ENCODE measurements at regions not wholly inside any gene's neighbourhood (a gene's known extent, or its start where the extent isn't known, plus 50 kb on each side); places are given as distances from the start of the nearest gene placed in this dataset.
A peak's percentile ranks its signal among the peaks of the same experiment; 100 is the strongest.

DNA sequence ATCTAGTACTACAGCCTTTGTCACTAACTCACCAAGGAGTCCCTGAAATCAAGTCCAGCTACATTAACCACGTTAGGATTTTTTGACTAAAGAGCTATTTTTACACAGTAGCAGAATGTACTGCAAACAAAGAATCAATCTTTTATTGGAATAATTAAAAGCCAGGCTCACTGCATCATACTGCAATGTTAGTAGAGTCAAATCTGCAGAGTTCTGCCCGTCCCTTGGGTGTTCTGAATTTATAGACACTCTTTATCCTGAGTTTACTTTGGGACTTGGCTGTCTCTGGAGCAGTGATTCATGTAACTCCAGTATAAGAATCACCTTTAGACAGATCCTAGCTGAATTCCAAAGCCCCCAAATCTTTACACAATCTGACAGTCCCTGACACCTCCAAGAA is 127.9 kb upstream of the THSD7B start:
- no peak for DNase-seq
- H3K4me2 ChIP-seq (ENCODE audit: low read depth, low read length, poor library complexity, severe bottlenecking), result no peak overlapping the region
- H3K27me3 ChIP-seq (ENCODE audit: low read length), result no peaks in the 10 kb centered on the region
- no peaks in the 10 kb centered on the region for H3K9me3 ChIP-seq (ENCODE audit: low read length)
- no peaks in the 10 kb centered on the region for H3K9me2 ChIP-seq (replicated peaks; ENCODE audit: insufficient read depth, low read length)
- no peak overlapping the region for H3K9ac ChIP-seq (ENCODE audit: low read length)
- no peaks in the 10 kb centered on the region for H4K20me1 ChIP-seq (ENCODE audit: insufficient read depth, low read depth, low read length)
- no peak overlapping the region for H3K27ac ChIP-seq (ENCODE audit: low read length)
- no peaks in the 10 kb centered on the region for H3K36me3 ChIP-seq (ENCODE audit: insufficient read depth, low read length)
- no peaks in the 10 kb centered on the region for H3K79me2 ChIP-seq (ENCODE audit: low read length)
- H2AFZ ChIP-seq (ENCODE audit: low read length), result no peak overlapping the region
- no peak overlapping the region for H3K4me3 ChIP-seq (ENCODE audit: low read length)
- H3K4me1 ChIP-seq (ENCODE audit: low read length), result no peaks in the 10 kb centered on the region

GRCh38 chr2:136628490-136628889 is 136.9 kb upstream of the THSD7B start:
- no peak overlapping the region for H3K27ac ChIP-seq (ENCODE audit: low read length)
- no peaks in the 10 kb centered on the region; the same call in 1 of the 2 replicates for H3K27me3 ChIP-seq (ENCODE audit: low read length)
- H3K4me1 ChIP-seq (ENCODE audit: low read length), result no peaks in the 10 kb centered on the region
- no peak overlapping the region for H2AFZ ChIP-seq (ENCODE audit: low read length)
- no peak overlapping the region for H3K9ac ChIP-seq (ENCODE audit: low read length)
- no peak for DNase-seq
- no peaks in the 10 kb centered on the region for H3K9me3 ChIP-seq (ENCODE audit: low read length)
- H3K4me2 ChIP-seq (ENCODE audit: low read depth, low read length, poor library complexity, severe bottlenecking), result no peak overlapping the region
- H4K20me1 ChIP-seq (ENCODE audit: insufficient read depth, low read depth, low read length), result no peaks in the 10 kb centered on the region
- H3K4me3 ChIP-seq (ENCODE audit: low read length), result no peak overlapping the region
- H3K9me2 ChIP-seq (replicated peaks; ENCODE audit: insufficient read depth, low read length), result no peaks in the 10 kb centered on the region
- no peaks in the 10 kb centered on the region for H3K79me2 ChIP-seq (ENCODE audit: low read length)
- H3K36me3 ChIP-seq (ENCODE audit: insufficient read depth, low read length), result no peaks in the 10 kb centered on the region

DNA sequence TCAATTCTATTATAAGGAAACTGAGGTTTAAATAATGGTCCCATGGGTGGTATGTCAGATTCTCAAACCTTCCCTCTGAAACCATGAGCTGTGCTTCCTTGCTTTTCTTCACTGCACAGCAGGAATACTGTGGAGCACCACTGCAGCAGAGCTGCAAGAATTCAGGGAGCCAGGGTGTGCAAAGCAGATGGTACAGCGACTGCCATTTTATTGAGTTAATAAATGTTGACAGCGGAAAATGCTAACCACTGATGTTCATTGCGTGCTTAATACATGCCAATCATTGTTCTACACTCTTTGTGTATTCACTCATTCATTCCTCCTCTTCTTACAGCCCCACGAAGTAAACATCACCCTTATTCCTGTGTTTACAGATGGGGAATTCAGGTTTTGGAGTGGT is 152.2 kb upstream of the THSD7B start:
- no peak overlapping the region for H2AFZ ChIP-seq (ENCODE audit: low read length)

GRCh38 chr2:136612079-136612478 is 153.3 kb upstream of the THSD7B start:
- H3K9me3 ChIP-seq (ENCODE audit: low read length), result no peaks in the 10 kb centered on the region
- H4K20me1 ChIP-seq (ENCODE audit: insufficient read depth, low read depth, low read length), result no peaks in the 10 kb centered on the region
- H3K27ac ChIP-seq (ENCODE audit: low read length), result no peak overlapping the region
- no peak overlapping the region for H3K4me2 ChIP-seq (ENCODE audit: low read depth, low read length, poor library complexity, severe bottlenecking)
- no peak overlapping the region for H3K9ac ChIP-seq (ENCODE audit: low read length)
- H3K4me1 ChIP-seq (ENCODE audit: low read length), result no peaks in the 10 kb centered on the region
- H3K4me3 ChIP-seq (ENCODE audit: low read length), result no peak overlapping the region
- no peaks in the 10 kb centered on the region for H3K79me2 ChIP-seq (ENCODE audit: low read length)
- no peak for DNase-seq
- H3K9me2 ChIP-seq (replicated peaks; ENCODE audit: insufficient read depth, low read length), result no peaks in the 10 kb centered on the region
- H3K36me3 ChIP-seq (ENCODE audit: insufficient read depth, low read length), result no peaks in the 10 kb centered on the region
- no peak overlapping the region for H2AFZ ChIP-seq (ENCODE audit: low read length)
- no peaks in the 10 kb centered on the region for H3K27me3 ChIP-seq (ENCODE audit: low read length)

More for the DNA sequence above, 152.2 kb upstream of the THSD7B start:
- no peak overlapping the region for H3K4me2 ChIP-seq (ENCODE audit: low read depth, low read length, poor library complexity, severe bottlenecking)
- no peaks in the 10 kb centered on the region for H3K36me3 ChIP-seq (ENCODE audit: insufficient read depth, low read length)
- no peak overlapping the region for H3K27ac ChIP-seq (ENCODE audit: low read length)
- no peaks in the 10 kb centered on the region for H3K9me3 ChIP-seq (ENCODE audit: low read length)
- H3K9ac ChIP-seq (ENCODE audit: low read length), result no peak overlapping the region
- H3K79me2 ChIP-seq (ENCODE audit: low read length), result no peaks in the 10 kb centered on the region
- H3K4me3 ChIP-seq (ENCODE audit: low read length), result no peak overlapping the region
- H3K27me3 ChIP-seq (ENCODE audit: low read length), result no peaks in the 10 kb centered on the region
- H4K20me1 ChIP-seq (ENCODE audit: insufficient read depth, low read depth, low read length), result no peaks in the 10 kb centered on the region
- H3K9me2 ChIP-seq (replicated peaks; ENCODE audit: insufficient read depth, low read length), result no peaks in the 10 kb centered on the region
- H3K4me1 ChIP-seq (ENCODE audit: low read length), result no peaks in the 10 kb centered on the region
- no peak for DNase-seq

- Histone ChIP-seq H3K27me3 (ENCODE audit: low read length) (no peaks in the 10 kb centered on the region), H3K4me3 (ENCODE audit: low read length) (no peak overlapping the region), H3K36me3 (ENCODE audit: insufficient read depth, low read length) (no peaks in the 10 kb centered on the region), H2AFZ (ENCODE audit: low read length) (no peak overlapping the region), H3K4me2 (ENCODE audit: low read depth, low read length, poor library complexity, severe bottlenecking) (no peak overlapping the region), H3K9me2 (replicated peaks; ENCODE audit: insufficient read depth, low read length) (no peaks in the 10 kb centered on the region), H3K27ac (ENCODE audit: low read length) (no peak overlapping the region), H3K4me1 (ENCODE audit: low read length) (no peaks in the 10 kb centered on the region), H3K9me3 (ENCODE audit: low read length) (no peaks in the 10 kb centered on the region), H3K9ac (ENCODE audit: low read length) (no peak overlapping the region), H3K79me2 (ENCODE audit: low read length) (no peaks in the 10 kb centered on the region), H4K20me1 (ENCODE audit: insufficient read depth, low read depth, low read length) (no peaks in the 10 kb centered on the region)
- DNase-seq, result no peak
Observed at GRCh38 chr2:136611451-136611850, 153.9 kb upstream of the THSD7B start.

GRCh38 chr2:136582628-136583205 is 182.6 kb upstream of the THSD7B start:
- Histone ChIP-seq H2AFZ (ENCODE audit: low read length) (no peak overlapping the region), H3K4me2 (ENCODE audit: low read depth, low read length, poor library complexity, severe bottlenecking) (no peak overlapping the region), H4K20me1 (ENCODE audit: insufficient read depth, low read depth, low read length) (no peaks in the 10 kb centered on the region), H3K9me2 (replicated peaks; ENCODE audit: insufficient read depth, low read length) (peaks cover 5% of the 10 kb centered on the region; the same call in 1 of the 2 replicates), H3K4me3 (ENCODE audit: low read length) (no peak overlapping the region), H3K4me1 (ENCODE audit: low read length) (no peaks in the 10 kb centered on the region), H3K27me3 (ENCODE audit: low read length) (no peaks in the 10 kb centered on the region), H3K9ac (ENCODE audit: low read length) (no peak overlapping the region), H3K27ac (ENCODE audit: low read length) (no peak overlapping the region), H3K36me3 (ENCODE audit: insufficient read depth, low read length) (no peaks in the 10 kb centered on the region), H3K9me3 (ENCODE audit: low read length) (no peaks in the 10 kb centered on the region), H3K79me2 (ENCODE audit: low read length) (no peaks in the 10 kb centered on the region)
- peak; percentile 64 for DNase-seq

- H3K36me3 ChIP-seq (ENCODE audit: insufficient read depth, low read length), result no peaks in the 10 kb centered on the region
- H3K27ac ChIP-seq (ENCODE audit: low read length), result no peak overlapping the region
- no peak overlapping the region for H3K9ac ChIP-seq (ENCODE audit: low read length)
- no peak overlapping the region for H3K4me2 ChIP-seq (ENCODE audit: low read depth, low read length, poor library complexity, severe bottlenecking)
- no peaks in the 10 kb centered on the region for H3K79me2 ChIP-seq (ENCODE audit: low read length)
- H3K9me3 ChIP-seq (ENCODE audit: low read length), result no peaks in the 10 kb centered on the region
- no peak overlapping the region for H3K4me3 ChIP-seq (ENCODE audit: low read length)
- H3K27me3 ChIP-seq (ENCODE audit: low read length), result no peaks in the 10 kb centered on the region
- no peak overlapping the region for H2AFZ ChIP-seq (ENCODE audit: low read length)
- DNase-seq, result no peak
- no peaks in the 10 kb centered on the region for H3K9me2 ChIP-seq (replicated peaks; ENCODE audit: insufficient read depth, low read length)
- no peaks in the 10 kb centered on the region for H3K4me1 ChIP-seq (ENCODE audit: low read length)
- no peaks in the 10 kb centered on the region for H4K20me1 ChIP-seq (ENCODE audit: insufficient read depth, low read depth, low read length)
Observed at GRCh38 chr2:136572335-136572734, 193.0 kb upstream of the THSD7B start.

- Histone ChIP-seq H3K4me3 (ENCODE audit: low read length) (no peak overlapping the region), H3K79me2 (ENCODE audit: low read length) (no peaks in the 10 kb centered on the region), H2AFZ (ENCODE audit: low read length) (no peak overlapping the region), H3K36me3 (ENCODE audit: insufficient read depth, low read length) (no peaks in the 10 kb centered on the region), H3K27ac (ENCODE audit: low read length) (no peak overlapping the region), H3K9me3 (ENCODE audit: low read length) (no peaks in the 10 kb centered on the region), H3K4me1 (ENCODE audit: low read length) (no peaks in the 10 kb centered on the region), H4K20me1 (ENCODE audit: insufficient read depth, low read depth, low read length) (no peaks in the 10 kb centered on the region), H3K9ac (ENCODE audit: low read length) (no peak overlapping the region), H3K27me3 (ENCODE audit: low read length) (no peaks in the 10 kb centered on the region), H3K9me2 (replicated peaks; ENCODE audit: insufficient read depth, low read length) (no peaks in the 10 kb centered on the region), H3K4me2 (ENCODE audit: low read depth, low read length, poor library complexity, severe bottlenecking) (no peak overlapping the region)
- no peak for DNase-seq
Observed at GRCh38 chr2:136557203-136557602, 208.1 kb upstream of the THSD7B start.

- no peaks in the 10 kb centered on the region for H3K79me2 ChIP-seq (ENCODE audit: low read length)
Observed at GRCh38 chr2:136550181-136550580, 215.2 kb upstream of the THSD7B start.

More at GRCh38 chr2:136550181-136550580, 215.2 kb upstream of the THSD7B start:
- Histone ChIP-seq H3K4me1 (ENCODE audit: low read length) (no peaks in the 10 kb centered on the region), H4K20me1 (ENCODE audit: insufficient read depth, low read depth, low read length) (no peaks in the 10 kb centered on the region), H3K4me2 (ENCODE audit: low read depth, low read length, poor library complexity, severe bottlenecking) (no peak overlapping the region), H3K27me3 (ENCODE audit: low read length) (no peaks in the 10 kb centered on the region), H3K9ac (ENCODE audit: low read length) (no peak overlapping the region), H3K36me3 (ENCODE audit: insufficient read depth, low read length) (no peaks in the 10 kb centered on the region), H3K4me3 (ENCODE audit: low read length) (no peak overlapping the region), H3K9me3 (ENCODE audit: low read length) (no peaks in the 10 kb centered on the region), H3K27ac (ENCODE audit: low read length) (no peak overlapping the region), H3K9me2 (replicated peaks; ENCODE audit: insufficient read depth, low read length) (no peaks in the 10 kb centered on the region), H2AFZ (ENCODE audit: low read length) (no peak overlapping the region)
- no peak for DNase-seq
